Keratinocyte (primary cell): ENCODE measurements at regions not wholly inside any gene's neighbourhood (a gene's known extent, or its start where the extent isn't known, plus 50 kb on each side); places are given as distances from the start of the nearest gene placed in this dataset.

Experiments used
- DNase-seq: peaks from one replicate; pipeline ENCODE4 v3.0.0-alpha.2; 2011; ENCODE audit warnings: low read depth, missing footprints, low spot score
- FAIRE-seq: peaks from 2 replicates; lab custom pipeline; 2011; peaks lifted over from hg19 to GRCh38; lab: Jason Lieb, UNC
- H2AFZ ChIP-seq: 2 replicates; pipeline ENCODE4 v1.6.0; 2012; ENCODE audit warnings: low read length, control low read depth, inconsistent platforms; ENCODE audit not compliant: control insufficient read depth
- H3K27ac ChIP-seq: 2 replicates; pipeline ENCODE4 v1.5.1; 2011; ENCODE audit warnings: low read length; ENCODE audit not compliant: control insufficient read depth, insufficient read depth
- H3K27me3 ChIP-seq: 3 replicates; pipeline ENCODE4 v1.6.0; 2011; ENCODE audit warnings: low read length; ENCODE audit not compliant: control insufficient read depth, insufficient read depth; ENCODE audit errors: extremely low read depth
- H3K36me3 ChIP-seq, 2 experiments: 2 replicates in 1 of 2; 3 replicates in 1 of 2; pipeline ENCODE4 v1.5.1; 2011; ENCODE audit warnings: low read length in 2 of 2, mild to moderate bottlenecking in 1 of 2; ENCODE audit not compliant: control insufficient read depth in 2 of 2, insufficient read depth in 2 of 2; ENCODE audit errors: extremely low read depth in 1 of 2
- H3K4me1 ChIP-seq: 3 replicates; pipeline ENCODE4 v1.5.1; 2011; ENCODE audit warnings: low read length; ENCODE audit not compliant: control insufficient read depth, insufficient read depth; ENCODE audit errors: extremely low read depth
- H3K4me2 ChIP-seq: 3 replicates; pipeline ENCODE4 v1.6.0; 2011; ENCODE audit warnings: low read depth, low read length; ENCODE audit not compliant: control insufficient read depth, insufficient read depth; ENCODE audit errors: extremely low read depth
- H3K4me3 ChIP-seq, 3 experiments: fragments of 200-600 bp in 1 of 3; sonication (generic) in 1 of 3; 2 replicates in 2 of 3; 3 replicates in 1 of 3; pipeline ENCODE4 v1.5.1; 2011 to 2016; ENCODE audit warnings: low read length in 3 of 3, mild to moderate bottlenecking in 3 of 3, control low read depth in 2 of 3, inconsistent platforms in 1 of 3, low read depth in 1 of 3, mixed read lengths in 1 of 3, mixed run types in 1 of 3, moderate library complexity in 1 of 3; ENCODE audit not compliant: control insufficient read depth in 2 of 3, insufficient read depth in 2 of 3; ENCODE audit errors: extremely low read depth in 1 of 3
- H3K79me2 ChIP-seq: 2 replicates; pipeline ENCODE4 v1.6.0; 2012; ENCODE audit warnings: low read length; ENCODE audit not compliant: control insufficient read depth, insufficient read depth
- H3K9ac ChIP-seq: 3 replicates; pipeline ENCODE4 v1.6.0; 2011; ENCODE audit warnings: low read length; ENCODE audit not compliant: control insufficient read depth, insufficient read depth; ENCODE audit errors: extremely low read depth
- H3K9me1 ChIP-seq: 3 replicates; pipeline ENCODE4 v1.6.0; 2011; ENCODE audit warnings: low read length; ENCODE audit not compliant: control insufficient read depth, insufficient read depth; ENCODE audit errors: extremely low read depth
- H3K9me3 ChIP-seq: 2 replicates; pipeline ENCODE4 v1.5.1; 2012; ENCODE audit warnings: low read depth, low read length; ENCODE audit not compliant: control insufficient read depth
- H4K20me1 ChIP-seq: 3 replicates; pipeline ENCODE4 v1.6.0; 2011; ENCODE audit warnings: low read length; ENCODE audit not compliant: control insufficient read depth, insufficient read depth; ENCODE audit errors: extremely low read depth
- EZH2 ChIP-seq: IDR thresholded peaks from one replicate; pipeline ENCODE4 v1.6.1; 2012; ENCODE audit warnings: inconsistent platforms, mild to moderate bottlenecking, low read length, moderate library complexity
- dilution Hi-C: fragments of 300-500 bp; cut with MboI; formaldehyde crosslinking; loops from one replicate; pipeline ENCODE4 v1.7.0; 2020; ENCODE audit warnings: low sequenced_read_pairs; ENCODE audit not compliant: extremely low pct_ligation_motif_present
- TF ChIP-seq, protein P1 (sequence below), 3 experiments: IDR thresholded peaks in 1 of 3; conservative IDR thresholded peaks in 1 of 3; optimal IDR thresholded peaks in 1 of 3; 2 replicates in 2 of 3; 3 replicates in 1 of 3; pipeline versions ENCODE3 to v1.5.1; 2011; ENCODE audit warnings: low read length in 3 of 3, mild to moderate bottlenecking in 3 of 3, moderate library complexity in 2 of 3, control low read depth in 1 of 3, inconsistent platforms in 1 of 3; ENCODE audit not compliant: insufficient read depth in 2 of 3; ENCODE audit errors: extremely low read depth in 1 of 3

DNA sequence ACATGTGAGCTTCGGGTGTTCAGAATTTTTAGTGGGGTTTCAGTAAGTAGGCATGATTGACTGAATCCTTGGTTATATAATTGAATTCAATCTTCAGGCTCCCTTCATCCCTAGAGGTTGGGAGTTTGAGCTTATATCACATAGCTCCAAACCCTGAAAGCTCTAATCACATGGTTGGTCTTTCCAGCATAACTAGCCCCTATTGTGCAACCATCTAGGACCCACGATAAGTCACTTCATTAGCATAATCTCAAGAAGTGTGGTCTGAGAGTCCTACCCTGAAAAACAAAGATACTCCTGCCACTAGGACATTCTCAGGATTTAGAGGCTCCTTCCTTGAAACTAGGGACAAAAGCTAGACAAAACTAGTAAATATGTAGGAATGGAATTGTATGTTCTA is 348.9 kb upstream of the CBLB start:
- TF ChIP-seq, protein P1, sequence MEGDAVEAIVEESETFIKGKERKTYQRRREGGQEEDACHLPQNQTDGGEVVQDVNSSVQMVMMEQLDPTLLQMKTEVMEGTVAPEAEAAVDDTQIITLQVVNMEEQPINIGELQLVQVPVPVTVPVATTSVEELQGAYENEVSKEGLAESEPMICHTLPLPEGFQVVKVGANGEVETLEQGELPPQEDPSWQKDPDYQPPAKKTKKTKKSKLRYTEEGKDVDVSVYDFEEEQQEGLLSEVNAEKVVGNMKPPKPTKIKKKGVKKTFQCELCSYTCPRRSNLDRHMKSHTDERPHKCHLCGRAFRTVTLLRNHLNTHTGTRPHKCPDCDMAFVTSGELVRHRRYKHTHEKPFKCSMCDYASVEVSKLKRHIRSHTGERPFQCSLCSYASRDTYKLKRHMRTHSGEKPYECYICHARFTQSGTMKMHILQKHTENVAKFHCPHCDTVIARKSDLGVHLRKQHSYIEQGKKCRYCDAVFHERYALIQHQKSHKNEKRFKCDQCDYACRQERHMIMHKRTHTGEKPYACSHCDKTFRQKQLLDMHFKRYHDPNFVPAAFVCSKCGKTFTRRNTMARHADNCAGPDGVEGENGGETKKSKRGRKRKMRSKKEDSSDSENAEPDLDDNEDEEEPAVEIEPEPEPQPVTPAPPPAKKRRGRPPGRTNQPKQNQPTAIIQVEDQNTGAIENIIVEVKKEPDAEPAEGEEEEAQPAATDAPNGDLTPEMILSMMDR (optimal IDR thresholded peaks at IDR 0.05 in 1 of 3, IDR thresholded peaks at IDR 0.05 in 1 of 3, conservative IDR thresholded peaks at IDR 0.05 in 1 of 3; ENCODE audit: extremely low read depth in 1 of 3, insufficient read depth in 2 of 3, low read length in 3 of 3) = no peak
- no peak for TF ChIP-seq EZH2
- H3K36me3 ChIP-seq = no peaks in the 10 kb centered on the region
- no peaks in the 10 kb centered on the region for H3K27me3 ChIP-seq
- no peak overlapping the region for H2AFZ ChIP-seq
- no peaks in the 10 kb centered on the region for H3K79me2 ChIP-seq
- H3K9me3 ChIP-seq = no peaks in the 10 kb centered on the region
- dilution Hi-C loops = no loop called here
- H3K4me1 ChIP-seq = no peaks in the 10 kb centered on the region
- no peak overlapping the region for H3K4me3 ChIP-seq
- no peaks in the 10 kb centered on the region for H4K20me1 ChIP-seq
- no peak for FAIRE-seq
- no peaks in the 10 kb centered on the region for H3K9me1 ChIP-seq
- H3K9ac ChIP-seq = no peak overlapping the region
- no peak for DNase-seq
- no peak overlapping the region for H3K27ac ChIP-seq
- H3K4me2 ChIP-seq = no peak overlapping the region

DNA sequence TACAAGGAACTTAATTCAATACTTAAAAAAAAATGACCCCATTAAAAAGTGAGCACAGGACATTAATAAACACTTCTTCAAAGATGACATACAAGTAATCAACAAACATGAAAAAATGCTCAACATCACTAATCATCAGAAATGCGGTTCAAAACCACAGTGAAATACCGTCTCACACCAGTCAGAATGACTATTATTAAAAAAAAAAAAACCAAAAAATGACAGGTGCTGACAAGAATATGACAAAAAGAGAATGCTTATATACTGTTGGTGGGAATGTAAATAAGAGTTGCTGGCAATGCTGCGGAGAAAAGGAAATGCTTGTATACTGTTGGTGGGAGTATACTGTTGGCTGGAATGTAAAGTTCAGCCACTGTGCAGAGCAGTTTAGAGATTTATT is 358.3 kb upstream of the CBLB start:
- Histone ChIP-seq H3K9me1 (no peaks in the 10 kb centered on the region), H3K27me3 (no peaks in the 10 kb centered on the region), H4K20me1 (no peaks in the 10 kb centered on the region), H3K4me1 (no peaks in the 10 kb centered on the region), H3K79me2 (no peaks in the 10 kb centered on the region), H3K4me3 (no peak overlapping the region), H2AFZ (no peak overlapping the region), H3K9ac (no peak overlapping the region), H3K36me3 (no peaks in the 10 kb centered on the region), H3K9me3 (no peaks in the 10 kb centered on the region), H3K4me2 (no peak overlapping the region), H3K27ac (no peak overlapping the region)
- FAIRE-seq = no peak
- no peak for DNase-seq
- TF ChIP-seq, protein P1 (optimal IDR thresholded peaks at IDR 0.05 in 1 of 3, IDR thresholded peaks at IDR 0.05 in 1 of 3, conservative IDR thresholded peaks at IDR 0.05 in 1 of 3; ENCODE audit: extremely low read depth in 1 of 3, insufficient read depth in 2 of 3, low read length in 3 of 3) = no peak
- TF ChIP-seq EZH2 = no peak
- dilution Hi-C loops = no loop called here
